ENCODE measurements at regions not wholly inside any gene's neighbourhood (a gene's known extent, or its start where the extent isn't known, plus 50 kb on each side); places are given as distances from the start of the nearest gene placed in this dataset.
"Not testable (repeated sequence)": the region's sequence is repeated elsewhere in the genome, so short reads cannot be mapped to it uniquely, and the experiment has no call there.

- intact Hi-C loops (cut with micrococcal nuclease; ENCODE audit: unreplicated experiment), result no loop called here
- no TSS peak for BruUV-seq (replicated peaks)
- Mint-ChIP-seq H3K9me3 (ENCODE audit: low read depth, unreplicated experiment) (peaks cover 8% of the 10 kb centered on the region), H3K4me1 (ENCODE audit: low read depth, unreplicated experiment) (no peaks in the 10 kb centered on the region), H3K36me3 (ENCODE audit: insufficient read depth, unreplicated experiment) (no peaks in the 10 kb centered on the region), H3K27ac (ENCODE audit: unreplicated experiment) (no peak overlapping the region), H3K4me3 (ENCODE audit: low read depth, unreplicated experiment) (no peak overlapping the region), H3K27me3 (ENCODE audit: unreplicated experiment) (no peaks in the 10 kb centered on the region)
- no peak for TF ChIP-seq CTCF (IDR thresholded peaks at IDR 0.05; ENCODE audit: unreplicated experiment)
- DNase-seq, result no peak
- CTCF ChIA-PET, result no interaction called here
These were observed 1565.5 kb upstream of the CDH9 start for GRCh38 chr5:28603869-28604268.

- CTCF ChIA-PET, result no interaction called here
- no peaks in the 10 kb centered on the region for H3K4me1 Mint-ChIP-seq (ENCODE audit: low read depth, unreplicated experiment)
- intact Hi-C loops (cut with micrococcal nuclease; ENCODE audit: unreplicated experiment), result no loop called here
- no peak for DNase-seq
- no peaks in the 10 kb centered on the region for H3K27me3 Mint-ChIP-seq (ENCODE audit: unreplicated experiment)
- no peaks in the 10 kb centered on the region for H3K36me3 Mint-ChIP-seq (ENCODE audit: insufficient read depth, unreplicated experiment)
- no peak for TF ChIP-seq CTCF (IDR thresholded peaks at IDR 0.05; ENCODE audit: unreplicated experiment)
- H3K4me3 Mint-ChIP-seq (ENCODE audit: low read depth, unreplicated experiment), result no peak overlapping the region
- no peak overlapping the region for H3K27ac Mint-ChIP-seq (ENCODE audit: unreplicated experiment)
- peaks cover 4% of the 10 kb centered on the region for H3K9me3 Mint-ChIP-seq (ENCODE audit: low read depth, unreplicated experiment)
- BruUV-seq (replicated peaks), result no TSS peak
These were observed 1564.0 kb upstream of the CDH9 start for GRCh38 chr5:28602429-28602828.

GRCh38 chr5:28596707-28597106, 1558.3 kb upstream of the CDH9 start:
- CTCF ChIA-PET; intact Hi-C loops (cut with micrococcal nuclease; ENCODE audit: unreplicated experiment); H3K27me3 Mint-ChIP-seq (ENCODE audit: unreplicated experiment); BruUV-seq (replicated peaks); H3K9me3 Mint-ChIP-seq (ENCODE audit: low read depth, unreplicated experiment); H3K36me3 Mint-ChIP-seq (ENCODE audit: insufficient read depth, unreplicated experiment); H3K4me3 Mint-ChIP-seq (ENCODE audit: low read depth, unreplicated experiment); H3K4me1 Mint-ChIP-seq (ENCODE audit: low read depth, unreplicated experiment); H3K27ac Mint-ChIP-seq (ENCODE audit: unreplicated experiment); DNase-seq: not testable (repeated sequence)

GRCh38 chr5:28580616-28581015, 1542.2 kb upstream of the CDH9 start:
- CTCF ChIA-PET, result no interaction called here

GRCh38 chr5:28576022-28576421, 1537.6 kb upstream of the CDH9 start:
- no peak overlapping the region for H3K4me3 Mint-ChIP-seq (ENCODE audit: low read depth, unreplicated experiment)
- H3K9me3 Mint-ChIP-seq (ENCODE audit: low read depth, unreplicated experiment), result peaks cover 9% of the 10 kb centered on the region
- no TSS peak for BruUV-seq (replicated peaks)
- TF ChIP-seq CTCF (IDR thresholded peaks at IDR 0.05; ENCODE audit: unreplicated experiment), result no peak
- H3K27me3 Mint-ChIP-seq (ENCODE audit: unreplicated experiment), result no peaks in the 10 kb centered on the region
- H3K27ac Mint-ChIP-seq (ENCODE audit: unreplicated experiment), result no peak overlapping the region
- H3K4me1 Mint-ChIP-seq (ENCODE audit: low read depth, unreplicated experiment), result no peaks in the 10 kb centered on the region
- intact Hi-C loops (cut with micrococcal nuclease; ENCODE audit: unreplicated experiment), result no loop called here
- CTCF ChIA-PET, result no interaction called here
- DNase-seq, result no peak
- H3K36me3 Mint-ChIP-seq (ENCODE audit: insufficient read depth, unreplicated experiment), result no peaks in the 10 kb centered on the region

More at GRCh38 chr5:28580616-28581015, 1542.2 kb upstream of the CDH9 start:
- Mint-ChIP-seq H3K27ac (ENCODE audit: unreplicated experiment) (no peak overlapping the region), H3K9me3 (ENCODE audit: low read depth, unreplicated experiment) (peaks cover 8% of the 10 kb centered on the region), H3K4me1 (ENCODE audit: low read depth, unreplicated experiment) (no peaks in the 10 kb centered on the region), H3K4me3 (ENCODE audit: low read depth, unreplicated experiment) (no peak overlapping the region), H3K36me3 (ENCODE audit: insufficient read depth, unreplicated experiment) (no peaks in the 10 kb centered on the region), H3K27me3 (ENCODE audit: unreplicated experiment) (no peaks in the 10 kb centered on the region)
- TF ChIP-seq CTCF (IDR thresholded peaks at IDR 0.05; ENCODE audit: unreplicated experiment), result no peak
- no TSS peak for BruUV-seq (replicated peaks)
- intact Hi-C loops (cut with micrococcal nuclease; ENCODE audit: unreplicated experiment), result no loop called here
- no peak for DNase-seq
